Neutrophil (primary cell): ENCODE measurements at regions not wholly inside any gene's neighbourhood (a gene's known extent, or its start where the extent isn't known, plus 50 kb on each side); places are given as distances from the start of the nearest gene placed in this dataset.
"Not testable (repeated sequence)": the region's sequence is repeated elsewhere in the genome, so short reads cannot be mapped to it uniquely, and the experiment has no call there.

ENCODE experiments used
- H3K27ac ChIP-seq: fragments of 200-600 bp; sonication (generic); 2 replicates; pipeline ENCODE4 v1.5.1; 2016; ENCODE audit warnings: mild to moderate bottlenecking, moderate library complexity
- H3K27me3 ChIP-seq: fragments of 200-600 bp; sonication (generic); 2 replicates; pipeline ENCODE4 v1.6.0; 2016; ENCODE audit warnings: mild to moderate bottlenecking
- H3K36me3 ChIP-seq: fragments of 200-600 bp; sonication (generic); 2 replicates; pipeline ENCODE4 v1.5.1; 2017
- H3K4me1 ChIP-seq, 2 experiments: fragments of 200-600 bp in 1 of 2; sonication (generic) in 1 of 2; 1 replicate in 1 of 2; 2 replicates in 1 of 2; pipeline versions ENCODE4 v1.5.1 to v1.6.1; 2013 to 2016; ENCODE audit warnings: low read depth in 1 of 2, low read length in 1 of 2, mild to moderate bottlenecking in 1 of 2, moderate library complexity in 1 of 2; ENCODE audit not compliant: control insufficient read depth in 1 of 2, insufficient read depth in 1 of 2
- H3K4me3 ChIP-seq, 2 experiments: fragments of 200-600 bp in 1 of 2; sonication (generic) in 1 of 2; 1 replicate in 1 of 2; 2 replicates in 1 of 2; pipeline ENCODE4 v1.5.1; 2013 to 2016; ENCODE audit warnings: low read depth in 1 of 2, low read length in 1 of 2, mild to moderate bottlenecking in 1 of 2, moderate library complexity in 1 of 2
- H3K9me3 ChIP-seq: fragments of 200-600 bp; sonication (generic); 2 replicates; pipeline ENCODE4 v1.5.1; 2016
- TF ChIP-seq, protein P1 (sequence below): fragments of 200-600 bp; sonication (generic); IDR thresholded peaks from 2 replicates; pipeline ENCODE4 v1.5.1; 2016; ENCODE audit warnings: antibody characterized with exemption

DNA sequence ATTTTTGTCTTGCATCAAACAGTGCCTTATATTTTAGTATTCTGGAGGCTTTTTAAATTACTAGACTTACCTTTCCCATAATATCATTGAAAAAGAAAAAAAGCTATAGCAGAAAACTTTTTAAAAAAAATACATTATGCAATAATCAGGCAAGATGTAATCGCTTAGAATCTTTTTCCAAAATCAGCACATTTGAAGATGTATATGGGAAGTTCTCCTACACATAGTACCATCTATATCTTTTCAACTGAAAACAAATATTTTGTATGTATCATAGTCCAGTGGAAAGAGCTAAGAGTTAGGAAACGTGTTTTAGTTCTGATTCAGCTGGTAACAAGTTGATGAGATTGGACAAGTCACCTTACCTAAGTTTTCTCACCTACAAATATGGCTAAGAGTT is 70.6 kb downstream of the SLC41A2 start:
- H3K36me3 ChIP-seq = no peaks in the 10 kb centered on the region
- TF ChIP-seq, protein P1, sequence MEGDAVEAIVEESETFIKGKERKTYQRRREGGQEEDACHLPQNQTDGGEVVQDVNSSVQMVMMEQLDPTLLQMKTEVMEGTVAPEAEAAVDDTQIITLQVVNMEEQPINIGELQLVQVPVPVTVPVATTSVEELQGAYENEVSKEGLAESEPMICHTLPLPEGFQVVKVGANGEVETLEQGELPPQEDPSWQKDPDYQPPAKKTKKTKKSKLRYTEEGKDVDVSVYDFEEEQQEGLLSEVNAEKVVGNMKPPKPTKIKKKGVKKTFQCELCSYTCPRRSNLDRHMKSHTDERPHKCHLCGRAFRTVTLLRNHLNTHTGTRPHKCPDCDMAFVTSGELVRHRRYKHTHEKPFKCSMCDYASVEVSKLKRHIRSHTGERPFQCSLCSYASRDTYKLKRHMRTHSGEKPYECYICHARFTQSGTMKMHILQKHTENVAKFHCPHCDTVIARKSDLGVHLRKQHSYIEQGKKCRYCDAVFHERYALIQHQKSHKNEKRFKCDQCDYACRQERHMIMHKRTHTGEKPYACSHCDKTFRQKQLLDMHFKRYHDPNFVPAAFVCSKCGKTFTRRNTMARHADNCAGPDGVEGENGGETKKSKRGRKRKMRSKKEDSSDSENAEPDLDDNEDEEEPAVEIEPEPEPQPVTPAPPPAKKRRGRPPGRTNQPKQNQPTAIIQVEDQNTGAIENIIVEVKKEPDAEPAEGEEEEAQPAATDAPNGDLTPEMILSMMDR = no peak
- no peak overlapping the region for H3K27ac ChIP-seq
- no peak overlapping the region for H3K4me3 ChIP-seq
- H3K27me3 ChIP-seq = no peaks in the 10 kb centered on the region
- H3K9me3 ChIP-seq = no peaks in the 10 kb centered on the region
- peaks cover 0 to 3% of the 10 kb centered on the region in 2 experiments for H3K4me1 ChIP-seq

DNA sequence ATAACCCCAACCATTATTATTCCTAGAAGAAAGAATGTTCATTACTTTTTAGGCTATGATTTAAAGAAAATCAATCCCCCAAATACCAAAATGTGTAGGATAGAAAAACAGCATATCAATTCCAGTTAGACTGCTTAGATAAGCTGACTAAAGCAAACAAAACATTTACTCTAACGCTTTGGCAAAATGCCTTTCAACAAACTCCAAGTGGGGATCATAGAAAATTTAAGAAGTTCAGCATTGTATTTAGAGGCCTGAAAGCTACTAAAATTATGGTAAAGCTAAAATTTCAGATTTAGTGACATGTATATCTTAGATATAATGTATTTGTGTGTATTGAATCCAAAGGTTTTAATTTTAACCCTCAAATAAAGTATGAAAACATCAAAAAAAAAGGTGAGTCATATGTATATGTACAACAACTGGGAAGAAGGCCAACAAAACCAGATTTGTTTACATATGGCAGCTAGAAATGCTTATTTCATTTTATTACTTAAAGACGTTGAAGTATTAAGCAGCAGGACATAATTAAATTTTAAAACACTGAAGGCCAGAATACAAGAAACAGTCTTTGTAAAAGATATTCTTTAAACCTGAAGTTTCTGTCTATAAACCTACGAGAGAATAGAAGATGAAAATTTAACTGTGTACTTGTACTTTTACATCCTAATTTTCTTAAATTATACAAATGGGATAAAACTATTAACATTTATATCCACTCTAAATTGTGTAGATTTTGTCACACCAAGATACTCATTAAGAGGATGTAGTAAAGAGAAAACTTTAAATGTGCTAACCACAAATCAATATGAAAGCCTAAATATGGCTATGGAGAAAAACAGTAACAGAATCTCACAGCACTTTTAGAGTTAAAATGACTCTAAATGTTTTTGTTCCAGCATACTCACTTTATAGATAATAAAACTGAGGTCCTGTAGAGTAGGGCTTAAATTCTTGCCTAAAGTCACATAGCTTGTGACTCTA is 71.4 kb downstream of the SLC41A2 start:
- Histone ChIP-seq H3K4me3 (no peak overlapping the region), H3K9me3 (no peaks in the 10 kb centered on the region), H3K4me1 (peaks cover 0 to 3% of the 10 kb centered on the region in 2 experiments), H3K27me3 (no peaks in the 10 kb centered on the region), H3K36me3 (no peaks in the 10 kb centered on the region), H3K27ac (no peak overlapping the region)
- TF ChIP-seq, protein P1 = no peak

DNA sequence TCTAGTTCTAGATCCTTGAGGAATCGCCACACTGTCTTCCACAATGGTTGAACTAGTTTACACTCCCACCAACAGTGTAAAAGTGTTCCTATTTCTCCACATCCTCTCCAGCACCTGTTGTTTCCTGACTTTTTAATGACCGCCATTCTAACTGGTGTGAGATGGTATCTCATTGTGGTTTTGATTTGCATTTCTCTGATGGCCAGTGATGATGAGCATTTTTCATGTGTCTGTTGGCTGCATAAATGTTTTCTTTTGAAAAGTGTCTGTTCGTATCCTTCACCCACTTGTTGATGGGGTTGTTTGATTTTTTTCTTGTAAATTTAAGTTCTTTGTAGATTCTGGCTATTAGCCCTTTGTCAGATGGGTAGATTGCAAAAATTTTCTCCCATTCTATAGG is 79.2 kb downstream of the SLC41A2 start:
- H3K4me3 ChIP-seq, H3K27me3 ChIP-seq, H3K36me3 ChIP-seq, H3K27ac ChIP-seq, H3K9me3 ChIP-seq, H3K4me1 ChIP-seq: not testable (repeated sequence)

DNA sequence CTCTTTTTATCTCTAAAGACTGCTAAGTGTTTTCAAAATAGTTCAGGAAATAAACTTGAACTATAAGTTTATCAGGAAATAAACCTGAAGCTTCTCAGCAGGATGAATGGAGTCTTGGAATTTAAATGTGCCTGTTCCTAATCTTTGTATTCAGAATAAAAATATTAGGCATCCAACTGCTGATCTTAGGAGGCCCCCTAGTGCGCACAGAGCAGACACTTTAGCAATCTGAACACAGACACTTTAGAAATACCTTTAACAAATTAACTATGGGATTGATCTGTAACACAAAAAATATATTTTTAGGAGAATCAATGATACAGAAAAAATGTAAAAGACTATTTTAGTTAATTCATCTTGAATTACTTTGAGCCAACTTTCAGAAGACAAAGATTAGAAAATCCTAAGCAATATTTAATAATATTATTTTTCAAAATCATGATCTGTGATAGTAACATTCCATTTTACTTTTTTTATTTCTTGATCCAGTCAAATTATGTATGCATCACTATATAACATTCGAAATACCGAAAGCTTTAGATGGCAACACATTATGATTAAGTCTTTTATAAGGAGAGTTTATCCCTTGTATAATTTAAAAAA is 80.9 kb downstream of the SLC41A2 start:
- no peaks in the 10 kb centered on the region for H3K4me1 ChIP-seq
- H3K4me3 ChIP-seq = no peak overlapping the region
- TF ChIP-seq, protein P1 = peak; percentile 10
- H3K27ac ChIP-seq = no peak overlapping the region
- no peaks in the 10 kb centered on the region for H3K9me3 ChIP-seq
- no peaks in the 10 kb centered on the region for H3K36me3 ChIP-seq
- no peaks in the 10 kb centered on the region for H3K27me3 ChIP-seq

DNA sequence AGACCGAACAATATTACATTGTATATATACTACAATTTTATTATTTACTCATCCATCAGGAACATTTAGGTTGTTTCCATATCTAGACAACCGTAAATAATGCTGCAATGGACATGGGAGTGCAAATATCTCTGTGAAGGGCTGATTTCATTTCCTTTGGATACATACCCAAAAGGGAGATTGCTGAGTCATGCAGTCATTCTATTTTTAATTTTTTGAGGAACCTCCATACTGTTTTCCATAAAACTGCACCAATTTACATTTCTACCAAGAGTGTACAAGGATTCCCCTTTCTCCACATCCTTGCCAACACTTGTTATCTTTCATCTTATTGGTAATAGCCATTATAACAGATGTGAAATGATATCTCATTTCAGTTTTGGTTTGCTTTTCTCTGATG is 84.7 kb downstream of the SLC41A2 start:
- no peaks in the 10 kb centered on the region for H3K36me3 ChIP-seq
- H3K27ac ChIP-seq = no peak overlapping the region
- TF ChIP-seq, protein P1 = no peak
- H3K27me3 ChIP-seq = no peaks in the 10 kb centered on the region
- H3K4me1 ChIP-seq = no peaks in the 10 kb centered on the region
- no peak overlapping the region for H3K4me3 ChIP-seq
- no peaks in the 10 kb centered on the region for H3K9me3 ChIP-seq

DNA sequence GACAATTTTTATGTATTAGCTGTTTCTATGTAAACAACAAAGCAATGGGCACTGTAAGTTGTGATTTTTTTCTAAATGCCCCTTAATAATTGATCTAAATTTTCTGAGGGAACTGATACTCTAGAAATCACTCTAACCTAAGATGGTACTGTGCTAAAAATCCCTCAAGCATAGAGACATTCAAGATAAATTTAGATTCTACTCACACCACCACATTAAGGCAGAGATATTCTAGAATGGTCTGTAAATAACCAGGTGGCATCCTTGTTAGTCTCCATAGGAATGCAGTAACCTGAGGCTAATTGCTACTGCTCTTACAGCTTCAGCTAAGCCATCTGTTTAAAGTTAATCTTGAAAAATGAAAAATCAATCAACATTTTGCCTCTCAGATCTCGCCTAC is 87.3 kb downstream of the SLC41A2 start:
- H3K27me3 ChIP-seq = no peaks in the 10 kb centered on the region
- no peaks in the 10 kb centered on the region for H3K4me1 ChIP-seq
- no peaks in the 10 kb centered on the region for H3K36me3 ChIP-seq
- H3K4me3 ChIP-seq = no peak overlapping the region
- TF ChIP-seq, protein P1 = no peak
- no peaks in the 10 kb centered on the region for H3K9me3 ChIP-seq
- no peak overlapping the region for H3K27ac ChIP-seq
